Heart left ventricle (tissue), 13 donors: ENCODE measurements at regions not wholly inside any gene's neighbourhood (a gene's known extent, or its start where the extent isn't known, plus 50 kb on each side); places are given as distances from the start of the nearest gene placed in this dataset.

Source experiments
- POLR2A ChIP-seq, 2 donors: fragments of 450-650 bp; IDR thresholded peaks; one replicate each; pipeline ENCODE4 v1.6.1; 2017; ENCODE audit warnings: antibody characterized with exemption in 2 of 2, mild to moderate bottlenecking in 2 of 2, moderate library complexity in 2 of 2
- TF ChIP-seq, protein P1 (sequence below), 12 donors: fragments of 200-600 bp; sonication (generic) in 4 of 12; IDR thresholded peaks; one replicate each; pipeline versions ENCODE4 v1.5.0 to v1.8.0; 2018 to 2022; ENCODE audit warnings: antibody characterized with exemption in 12 of 12, mild to moderate bottlenecking in 5 of 12
- donor health status: ischemic (EF 13 %, LVEDD 7.1; RV severe dilation, severe dysfunction).
- donor health status: DM: no; HTN: yes; CAD: no.
- donor health status: DM: no; HTN: no; CAD: no.
- donor health status: ischemic (EF 25% LVEDD 6.9; RV normal size, moderate dysfunction).
- donor health status: ischemic (EF 25% LVEDD 5.7; RV mildly dilated, moderate dysfunction).
- donor health status: ischemic (EF 35%, LVEDD 5.7; RV mildly dilated, moderate dysfunction).
- donor health status: nonischemic (EF 11% LVEDD 7.7; RV severe dilation, severe dysfunction).
- donor health status: DM: yes; HTN: yes; CAD: no.
- donor health status: PGD.
- donor health status: ischemic (EF 29% LVEDD 5.4; RV normal size, mild dysfunction).
- donor health status: nonischemic (EF 23%, LVEDD 6.1; RV moderate dilation, normal function).

DNA sequence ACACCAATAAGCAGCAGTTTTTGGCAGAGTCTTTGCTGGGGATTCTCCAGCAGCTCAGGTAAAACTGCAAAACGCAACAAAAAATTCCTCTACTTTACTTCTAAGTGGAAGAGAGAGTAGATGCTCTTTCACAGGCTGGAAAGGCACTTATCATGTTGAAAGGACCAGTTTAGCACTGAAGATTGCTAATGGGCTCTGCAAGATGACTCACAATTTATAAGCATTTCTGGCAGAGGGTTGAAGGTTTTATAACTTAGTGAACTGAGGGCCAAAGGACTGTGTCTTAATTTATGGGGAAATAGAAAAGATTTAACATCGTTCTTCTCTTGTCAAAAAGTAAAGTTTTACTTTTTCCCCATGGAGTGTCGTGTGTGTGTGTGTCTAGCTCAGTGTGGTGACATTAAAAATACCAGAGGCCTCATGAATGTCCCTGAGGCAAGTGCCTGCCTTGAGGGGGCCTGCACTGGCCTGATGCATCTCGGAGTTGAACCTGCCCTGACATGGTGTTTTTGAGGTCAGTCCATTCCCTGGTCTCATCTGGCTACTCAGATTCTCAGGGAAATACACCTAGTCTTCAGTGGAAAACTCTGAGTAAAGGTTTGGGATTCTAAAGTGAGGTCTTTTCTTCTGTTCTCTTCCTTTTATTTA is 1092.0 kb downstream of the NAALADL2 start:
- TF ChIP-seq, protein P1, sequence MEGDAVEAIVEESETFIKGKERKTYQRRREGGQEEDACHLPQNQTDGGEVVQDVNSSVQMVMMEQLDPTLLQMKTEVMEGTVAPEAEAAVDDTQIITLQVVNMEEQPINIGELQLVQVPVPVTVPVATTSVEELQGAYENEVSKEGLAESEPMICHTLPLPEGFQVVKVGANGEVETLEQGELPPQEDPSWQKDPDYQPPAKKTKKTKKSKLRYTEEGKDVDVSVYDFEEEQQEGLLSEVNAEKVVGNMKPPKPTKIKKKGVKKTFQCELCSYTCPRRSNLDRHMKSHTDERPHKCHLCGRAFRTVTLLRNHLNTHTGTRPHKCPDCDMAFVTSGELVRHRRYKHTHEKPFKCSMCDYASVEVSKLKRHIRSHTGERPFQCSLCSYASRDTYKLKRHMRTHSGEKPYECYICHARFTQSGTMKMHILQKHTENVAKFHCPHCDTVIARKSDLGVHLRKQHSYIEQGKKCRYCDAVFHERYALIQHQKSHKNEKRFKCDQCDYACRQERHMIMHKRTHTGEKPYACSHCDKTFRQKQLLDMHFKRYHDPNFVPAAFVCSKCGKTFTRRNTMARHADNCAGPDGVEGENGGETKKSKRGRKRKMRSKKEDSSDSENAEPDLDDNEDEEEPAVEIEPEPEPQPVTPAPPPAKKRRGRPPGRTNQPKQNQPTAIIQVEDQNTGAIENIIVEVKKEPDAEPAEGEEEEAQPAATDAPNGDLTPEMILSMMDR (IDR thresholded peaks at IDR 0.05): no peak
- no peak for TF ChIP-seq POLR2A (IDR thresholded peaks at IDR 0.05)
